GM18868 (cell line): ENCODE measurements at regions not wholly inside any gene's neighbourhood (a gene's known extent, or its start where the extent isn't known, plus 50 kb on each side); places are given as distances from the start of the nearest gene placed in this dataset.

Source experiments
- ATAC-seq: cut with Tn5 transposase; IDR thresholded peaks from one replicate; pipeline ENCODE4 v1.9.1; 2021; ENCODE audit warnings: mild to moderate bottlenecking, moderate library complexity; ENCODE audit not compliant: unreplicated experiment

- ATAC-seq: no peak
These were observed 150.4 kb upstream of the GAREM1 start for GRCh38 chr18:32621034-32621433.

DNA sequence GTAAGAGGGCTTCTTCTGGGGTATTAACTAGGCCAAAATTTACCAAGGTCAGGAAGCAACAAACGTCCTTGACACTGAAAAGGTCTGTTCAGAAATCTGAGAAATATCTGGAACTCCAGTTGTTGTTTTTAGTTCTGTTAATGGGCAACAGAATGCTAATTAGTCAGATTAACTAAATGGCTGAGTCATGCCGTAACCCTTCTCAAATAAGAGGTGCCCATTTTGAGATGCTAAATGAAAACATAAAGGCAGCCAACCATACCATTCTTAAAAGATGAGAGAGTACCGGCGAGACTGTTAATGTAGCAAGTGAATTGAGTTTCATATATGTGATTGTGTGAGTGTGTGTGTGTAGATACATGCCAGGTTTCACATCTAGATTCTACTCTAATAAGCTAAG is 147.9 kb upstream of the GAREM1 start:
- ATAC-seq: no peak

- ATAC-seq: no peak
These were observed 143.1 kb upstream of the GAREM1 start for GRCh38 chr18:32613821-32614220.

DNA sequence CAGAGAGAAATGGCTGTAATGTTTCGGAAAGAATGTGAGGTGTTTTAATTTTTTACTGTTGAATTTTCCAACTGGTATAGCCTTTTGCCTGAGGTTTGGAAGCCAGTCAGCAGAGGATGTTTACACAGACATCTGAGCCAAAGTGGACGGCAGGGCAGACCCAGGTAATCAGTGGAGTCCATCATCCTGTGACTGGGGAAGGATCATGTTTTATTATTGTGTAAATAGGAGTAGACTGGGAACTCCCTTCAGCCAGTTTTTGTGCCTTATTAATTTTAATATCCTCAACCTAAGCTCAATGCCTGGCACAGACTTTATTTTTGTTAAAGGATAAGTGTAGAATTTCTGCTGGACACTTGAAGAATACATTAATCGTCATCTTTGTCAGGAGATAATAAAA is 142.0 kb upstream of the GAREM1 start:
- no peak for ATAC-seq

DNA sequence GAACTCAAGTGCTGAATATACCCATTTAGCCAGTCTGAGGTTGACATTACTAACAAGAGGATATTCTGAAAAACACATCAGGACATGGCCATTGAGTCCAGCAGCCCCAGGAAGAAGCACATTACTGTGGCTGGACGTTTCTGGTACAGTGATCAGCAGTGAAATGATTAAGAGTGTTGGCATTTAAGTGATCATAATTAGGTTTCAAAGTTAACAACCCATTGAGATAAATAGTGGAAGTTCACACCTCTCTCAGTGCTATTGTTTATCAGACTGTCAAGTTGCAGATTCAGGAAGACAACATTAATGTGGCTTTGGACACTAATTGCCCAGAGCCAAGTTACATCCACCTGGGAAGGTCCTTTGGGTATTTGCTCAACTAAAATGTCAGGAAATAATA is 139.5 kb upstream of the GAREM1 start:
- ATAC-seq: no peak

DNA sequence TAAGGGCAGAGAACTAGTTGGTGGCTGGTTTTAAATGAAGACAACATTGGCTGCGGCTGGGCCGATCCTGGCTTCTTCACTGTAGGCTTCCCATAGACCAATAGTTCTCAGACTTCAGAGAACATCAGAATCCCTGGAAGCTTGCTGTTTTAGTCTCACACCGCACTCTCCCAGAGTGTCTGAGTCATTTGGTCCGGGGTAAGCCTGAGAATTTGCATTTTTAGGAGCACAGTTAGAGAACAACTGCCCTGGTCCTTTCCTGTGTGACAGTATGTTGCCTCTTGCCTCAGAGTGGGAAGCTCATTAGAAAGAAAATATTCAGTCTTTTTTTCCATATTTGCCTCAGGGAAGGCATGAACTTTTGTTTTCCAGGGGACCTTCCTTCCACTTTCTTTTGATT is 137.1 kb upstream of the GAREM1 start:
- ATAC-seq: no peak

DNA sequence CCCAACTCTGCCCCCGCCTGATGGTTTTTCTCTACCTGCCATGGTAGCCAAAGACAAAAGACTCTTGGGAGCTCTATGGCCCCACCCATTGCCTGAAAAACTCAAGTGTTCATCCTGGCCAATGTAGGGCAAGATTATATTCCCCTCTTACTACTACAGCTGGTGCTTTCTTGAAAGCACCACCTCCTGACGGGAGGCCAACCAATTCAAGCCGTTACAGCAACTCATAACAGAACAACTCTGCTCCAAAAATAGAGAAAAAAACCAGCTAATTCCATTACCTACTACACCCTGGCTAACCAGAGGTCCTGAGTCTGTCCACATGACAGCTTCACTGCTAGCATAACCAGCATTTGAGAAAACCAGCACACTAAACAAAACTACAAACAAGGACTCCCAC is 127.5 kb upstream of the GAREM1 start:
- ATAC-seq: no peak

DNA sequence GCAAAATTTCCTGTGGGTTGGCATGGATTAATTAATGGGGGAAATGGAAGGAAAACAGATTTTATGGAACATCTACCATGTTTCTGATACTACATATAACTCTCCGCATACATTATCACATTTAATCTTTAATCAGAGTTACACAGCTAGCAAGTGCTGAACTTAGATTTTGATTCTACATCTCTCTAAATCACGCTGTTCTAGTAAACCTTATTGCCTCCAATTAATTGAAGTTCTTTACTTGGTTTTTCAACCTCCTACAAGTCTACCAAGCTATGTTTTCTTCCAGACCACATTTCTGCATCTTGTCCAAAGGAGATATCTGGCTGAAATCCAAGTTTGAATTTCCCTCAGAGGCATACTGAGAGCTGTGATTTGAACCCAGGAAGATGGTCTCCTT is 125.8 kb upstream of the GAREM1 start:
- no peak for ATAC-seq

DNA sequence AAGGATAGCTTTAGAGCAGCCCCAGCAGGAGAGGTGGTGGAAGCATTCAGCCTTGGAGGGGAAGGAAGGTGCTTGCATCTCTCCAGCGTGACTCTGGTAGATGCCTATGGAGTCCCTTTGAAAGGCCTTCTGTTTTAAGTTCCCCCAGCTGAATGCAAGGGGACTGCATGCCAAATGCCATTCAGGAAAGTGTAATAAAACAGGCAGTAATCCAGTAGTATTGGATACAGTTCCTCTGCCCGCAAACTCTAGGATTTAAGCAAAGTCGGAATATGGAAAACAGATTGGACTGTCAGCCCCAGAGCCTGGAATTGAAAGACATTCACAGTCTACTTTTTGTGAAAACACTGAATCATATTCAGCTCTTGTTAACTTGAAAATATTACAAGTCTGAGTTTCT is 125.2 kb upstream of the GAREM1 start:
- ATAC-seq: no peak

DNA sequence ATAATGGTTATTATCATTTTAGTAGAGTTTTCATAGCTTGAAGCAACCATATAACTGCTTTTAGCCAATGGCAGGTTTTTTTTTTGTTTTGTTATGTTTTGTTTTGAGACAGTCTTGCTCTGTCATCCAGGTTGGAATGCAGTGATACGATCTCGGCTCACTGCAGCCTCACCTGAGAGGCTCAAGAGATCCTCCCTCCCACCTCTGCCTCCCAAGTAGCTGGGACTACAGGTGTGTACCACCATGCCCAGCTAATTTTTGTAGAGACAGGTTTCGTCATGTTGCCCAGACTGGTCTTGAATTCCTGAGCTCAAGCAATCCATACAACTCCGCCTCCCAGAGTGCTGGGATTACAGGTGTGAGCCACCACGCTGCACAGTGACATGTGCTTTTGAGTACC is 117.5 kb upstream of the GAREM1 start:
- ATAC-seq: no peak

GRCh38 chr18:32583431-32583830 is 112.7 kb upstream of the GAREM1 start:
- no peak for ATAC-seq

DNA sequence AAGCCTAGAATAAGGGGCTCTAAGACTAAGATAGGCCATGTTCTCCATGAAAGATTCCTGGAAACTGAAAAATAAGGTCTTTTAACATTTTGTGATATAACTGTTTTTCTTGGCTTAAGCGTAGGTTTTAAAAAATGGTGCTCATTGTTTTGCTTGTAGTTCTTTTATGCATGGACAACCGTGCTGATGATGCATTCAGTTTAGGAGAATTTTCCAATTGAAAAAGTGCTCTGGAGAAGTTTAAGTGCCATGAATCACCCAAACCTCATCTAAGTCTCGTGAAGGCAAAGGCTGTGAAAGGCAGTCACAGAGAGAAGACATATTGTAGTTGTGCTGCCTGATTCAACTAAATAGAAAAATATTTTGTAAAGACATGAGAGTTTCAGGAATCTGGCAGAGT is 111.8 kb upstream of the GAREM1 start:
- ATAC-seq: no peak

DNA sequence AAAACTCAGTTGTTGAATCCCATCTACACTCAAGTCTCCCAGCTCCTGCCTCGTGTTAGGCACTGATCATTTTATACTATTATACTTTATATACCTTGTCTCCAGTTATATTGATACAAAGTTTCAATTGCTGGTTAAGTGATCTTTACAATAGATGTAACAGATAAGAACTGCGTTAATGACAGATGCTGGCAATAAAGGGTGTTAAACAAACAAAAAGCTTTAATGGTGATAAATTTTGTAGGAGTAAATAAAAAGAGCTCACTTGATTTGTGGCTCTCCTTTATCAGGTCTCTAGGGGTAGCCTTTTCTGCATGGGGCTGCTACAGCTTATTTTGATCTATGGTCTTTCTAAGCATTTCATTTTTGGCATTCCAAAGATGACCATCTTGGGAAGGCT is 106.9 kb upstream of the GAREM1 start:
- no peak for ATAC-seq

DNA sequence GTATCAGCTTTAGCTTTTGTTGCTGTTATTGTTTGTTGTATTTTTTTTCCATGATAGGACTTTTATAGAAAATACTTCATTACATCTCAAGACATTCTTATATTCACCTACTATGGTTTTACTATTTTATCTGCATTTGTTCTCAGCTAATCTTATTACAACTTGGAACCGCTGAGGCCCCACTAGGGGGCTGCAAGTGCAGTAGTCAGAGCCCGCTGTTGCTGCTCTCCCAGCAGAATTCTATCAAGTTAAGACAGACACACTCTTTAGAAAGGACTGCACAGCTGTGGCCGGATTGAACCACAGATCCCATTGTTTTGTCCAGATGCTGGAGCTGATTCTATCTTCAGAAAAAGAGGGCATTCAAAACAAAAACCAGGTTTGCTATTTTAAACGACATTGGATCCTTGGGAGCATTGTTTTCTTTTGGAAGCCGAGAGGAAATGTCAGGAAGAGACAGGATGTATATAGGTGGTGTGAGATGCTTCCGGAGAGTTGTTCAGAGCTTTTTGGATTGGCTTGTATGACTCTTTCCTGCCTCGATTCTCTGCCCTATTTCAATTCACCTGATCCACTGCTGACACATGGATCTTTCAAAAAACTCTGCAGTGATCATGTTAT is 105.7 kb upstream of the GAREM1 start:
- ATAC-seq: no peak

- ATAC-seq: no peak
These were observed 96.3 kb upstream of the GAREM1 start for GRCh38 chr18:32566960-32567359.

GRCh38 chr18:32553640-32554365 is 83.1 kb upstream of the GAREM1 start:
- no peak for ATAC-seq

DNA sequence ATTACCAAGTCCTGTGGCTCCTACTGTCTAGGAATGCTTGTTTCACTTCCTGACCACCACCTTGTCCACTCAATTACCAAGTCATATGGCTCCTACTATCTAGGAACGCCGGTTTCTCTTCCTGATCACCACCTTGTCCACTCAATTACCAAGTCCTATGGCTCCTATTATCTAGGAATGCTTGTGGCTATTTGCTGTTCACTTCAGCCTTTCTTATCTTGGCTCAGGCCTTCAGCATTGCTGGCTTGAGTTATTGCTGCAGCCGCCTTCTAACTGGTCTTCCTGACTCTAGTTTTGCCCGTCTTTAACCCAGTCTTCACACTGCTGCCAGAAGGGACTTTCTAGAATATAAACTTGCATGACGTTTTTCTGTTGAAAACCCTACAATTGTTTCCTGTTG is 82.5 kb upstream of the GAREM1 start:
- no peak for ATAC-seq

DNA sequence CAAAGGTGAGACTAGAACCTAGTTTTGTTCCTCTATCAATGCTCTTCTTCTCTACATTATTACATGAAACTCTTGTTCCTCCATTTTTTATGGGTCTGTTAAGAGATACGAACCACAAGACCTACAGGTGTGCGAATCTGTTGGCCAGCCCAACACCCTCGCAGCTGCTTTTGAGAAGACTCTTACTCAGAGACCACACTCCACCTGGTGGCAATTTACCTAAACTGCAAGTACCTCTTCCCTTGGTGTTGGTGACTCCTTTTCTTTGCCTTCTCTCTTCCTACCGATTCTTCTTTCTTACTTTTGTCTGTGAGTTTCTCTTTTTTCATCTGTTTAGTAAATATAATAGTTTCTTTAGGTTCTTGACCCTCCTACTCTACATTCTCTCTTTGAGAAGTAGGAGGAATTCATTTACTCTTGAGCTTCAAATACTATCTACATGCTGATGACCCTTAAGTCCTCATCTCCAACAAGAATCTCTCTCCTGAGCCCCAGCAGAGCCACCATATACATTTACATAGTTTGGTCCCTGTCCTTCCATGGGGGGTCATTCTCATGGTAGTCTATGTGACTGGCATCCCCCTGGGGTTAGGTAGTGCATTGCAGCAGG is 81.8 kb upstream of the GAREM1 start:
- ATAC-seq: peak; percentile 87

- ATAC-seq: no peak
These were observed 80.3 kb upstream of the GAREM1 start for GRCh38 chr18:32550963-32551362.

- peak; percentile 89 for ATAC-seq
These were observed 78.8 kb upstream of the GAREM1 start for GRCh38 chr18:32549248-32550110.

DNA sequence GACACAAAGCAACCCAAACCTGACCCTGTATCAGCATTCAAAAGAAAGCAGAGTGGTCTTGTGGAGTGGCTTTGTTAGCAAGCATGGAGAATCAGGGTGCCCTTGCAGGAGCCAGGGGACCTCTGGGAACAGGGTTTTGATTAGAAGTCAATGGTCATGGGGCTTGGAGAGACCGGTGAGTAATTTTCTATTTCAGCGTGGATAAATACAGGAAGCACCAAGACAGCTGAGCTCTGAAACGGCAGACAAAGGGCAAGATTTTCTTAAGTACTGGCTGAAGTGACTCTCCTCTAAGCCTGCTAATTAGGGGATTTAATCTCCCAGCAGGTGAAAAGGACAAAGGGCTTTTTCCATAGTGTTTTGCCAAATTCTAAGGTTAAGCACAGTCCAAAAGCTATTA is 78.0 kb upstream of the GAREM1 start:
- ATAC-seq: no peak

DNA sequence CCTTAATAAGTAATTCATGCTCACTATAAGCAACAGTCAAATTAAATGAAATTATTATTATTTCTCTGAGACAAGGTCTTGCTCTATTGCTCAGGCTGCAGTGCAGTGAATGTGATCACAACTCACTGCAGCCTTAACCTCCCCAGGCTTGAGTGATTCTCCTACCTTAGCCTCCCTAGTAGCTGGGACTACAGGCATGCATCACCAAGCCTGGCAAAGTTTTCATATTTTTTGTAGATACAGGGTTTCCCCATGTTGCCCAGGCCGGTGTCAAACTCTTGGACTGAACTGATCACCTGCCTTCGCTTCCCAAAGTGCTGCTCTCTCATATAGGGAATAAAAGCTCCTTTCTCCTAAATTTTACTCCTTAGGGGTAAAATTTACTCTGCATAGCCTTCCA is 74.9 kb upstream of the GAREM1 start:
- ATAC-seq: no peak
